ENCODE measurements at regions not wholly inside any gene's neighbourhood (a gene's known extent, or its start where the extent isn't known, plus 50 kb on each side); places are given as distances from the start of the nearest gene placed in this dataset.

DNA sequence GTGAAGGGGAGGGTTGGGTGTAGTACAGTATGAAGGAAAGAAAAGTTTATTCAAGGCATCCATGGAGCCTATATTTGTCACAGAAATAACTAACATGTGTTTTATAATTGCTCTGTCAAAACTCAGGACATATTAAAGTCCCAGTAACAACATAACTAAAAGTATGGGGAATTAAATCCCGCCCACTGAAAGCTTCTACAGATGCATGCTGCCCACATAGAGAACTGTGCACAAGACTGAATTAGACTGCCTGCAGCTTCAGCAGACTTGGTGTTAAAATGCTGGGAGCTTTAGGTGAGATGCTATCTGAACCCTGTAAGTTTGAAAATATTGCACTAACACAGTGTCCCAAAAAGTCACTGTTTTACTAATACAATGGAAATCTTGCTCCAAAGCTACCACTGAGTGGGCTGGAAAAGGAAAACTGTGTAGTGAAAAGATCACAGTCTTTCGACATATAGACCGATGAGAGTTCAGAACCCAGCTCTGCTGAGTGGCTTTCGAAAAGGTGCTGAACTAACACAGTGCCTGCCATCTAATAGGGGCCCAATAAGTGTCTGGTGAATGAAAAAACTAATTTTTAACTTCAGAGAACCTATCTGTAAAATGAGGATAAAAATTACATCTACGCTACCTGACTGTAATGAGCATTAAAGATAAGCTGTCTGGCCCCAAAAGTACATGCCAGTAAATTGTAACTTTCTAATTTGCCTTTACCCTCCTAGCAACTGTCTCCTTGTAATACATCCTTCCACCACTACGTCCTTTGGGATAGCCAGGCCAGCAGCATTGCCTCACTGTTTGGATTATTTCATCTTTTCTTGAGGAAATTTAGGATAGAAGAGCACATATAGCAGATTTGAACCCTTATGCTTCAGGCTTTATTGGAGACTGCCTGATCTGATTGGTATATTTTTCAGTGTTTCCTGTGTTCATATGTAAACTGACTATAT is 237.6 kb downstream of the BCAT1 start:
- Histone ChIP-seq H3K27me3 (no peaks in the 10 kb centered on the region), H3K4me1 (ENCODE audit: control insufficient read depth in 1 of 2, insufficient read depth in 1 of 2, low read depth in 1 of 2, low read length in 1 of 2) (no peaks in the 10 kb centered on the region), H3K4me3 (ENCODE audit: low read depth in 1 of 2, low read length in 1 of 2) (no peak overlapping the region), H3K36me3 (no peaks in the 10 kb centered on the region), H3K9me3 (no peaks in the 10 kb centered on the region), H3K27ac (no peak overlapping the region)
- TF ChIP-seq, protein P1, sequence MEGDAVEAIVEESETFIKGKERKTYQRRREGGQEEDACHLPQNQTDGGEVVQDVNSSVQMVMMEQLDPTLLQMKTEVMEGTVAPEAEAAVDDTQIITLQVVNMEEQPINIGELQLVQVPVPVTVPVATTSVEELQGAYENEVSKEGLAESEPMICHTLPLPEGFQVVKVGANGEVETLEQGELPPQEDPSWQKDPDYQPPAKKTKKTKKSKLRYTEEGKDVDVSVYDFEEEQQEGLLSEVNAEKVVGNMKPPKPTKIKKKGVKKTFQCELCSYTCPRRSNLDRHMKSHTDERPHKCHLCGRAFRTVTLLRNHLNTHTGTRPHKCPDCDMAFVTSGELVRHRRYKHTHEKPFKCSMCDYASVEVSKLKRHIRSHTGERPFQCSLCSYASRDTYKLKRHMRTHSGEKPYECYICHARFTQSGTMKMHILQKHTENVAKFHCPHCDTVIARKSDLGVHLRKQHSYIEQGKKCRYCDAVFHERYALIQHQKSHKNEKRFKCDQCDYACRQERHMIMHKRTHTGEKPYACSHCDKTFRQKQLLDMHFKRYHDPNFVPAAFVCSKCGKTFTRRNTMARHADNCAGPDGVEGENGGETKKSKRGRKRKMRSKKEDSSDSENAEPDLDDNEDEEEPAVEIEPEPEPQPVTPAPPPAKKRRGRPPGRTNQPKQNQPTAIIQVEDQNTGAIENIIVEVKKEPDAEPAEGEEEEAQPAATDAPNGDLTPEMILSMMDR (IDR thresholded peaks at IDR 0.05), result no peak

DNA sequence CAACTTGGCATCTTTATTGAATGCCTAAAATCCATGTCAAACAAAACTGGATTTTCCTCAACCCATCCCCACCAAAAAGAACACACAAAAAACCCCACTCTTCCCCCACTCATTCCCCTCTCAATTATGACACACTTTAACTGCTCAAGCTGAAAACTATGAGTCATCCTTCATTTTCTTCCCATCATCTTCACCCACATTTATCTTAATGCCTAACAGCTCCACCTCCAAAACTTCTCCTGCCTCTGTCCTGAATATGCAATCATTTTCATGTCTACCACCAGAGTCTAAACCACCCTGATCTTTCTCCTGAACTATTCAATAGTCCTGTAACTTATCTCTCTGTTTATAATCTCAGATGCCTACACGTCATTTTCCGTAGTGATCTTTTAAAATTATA is 239.7 kb downstream of the BCAT1 start:
- no peak overlapping the region for H3K4me3 ChIP-seq (ENCODE audit: low read depth in 1 of 2, low read length in 1 of 2)
- H3K27me3 ChIP-seq, result no peaks in the 10 kb centered on the region
- no peaks in the 10 kb centered on the region for H3K9me3 ChIP-seq
- TF ChIP-seq, protein P1 (IDR thresholded peaks at IDR 0.05), result no peak
- H3K27ac ChIP-seq, result no peak overlapping the region
- H3K4me1 ChIP-seq (ENCODE audit: control insufficient read depth in 1 of 2, insufficient read depth in 1 of 2, low read depth in 1 of 2, low read length in 1 of 2), result no peaks in the 10 kb centered on the region
- H3K36me3 ChIP-seq, result no peaks in the 10 kb centered on the region

DNA sequence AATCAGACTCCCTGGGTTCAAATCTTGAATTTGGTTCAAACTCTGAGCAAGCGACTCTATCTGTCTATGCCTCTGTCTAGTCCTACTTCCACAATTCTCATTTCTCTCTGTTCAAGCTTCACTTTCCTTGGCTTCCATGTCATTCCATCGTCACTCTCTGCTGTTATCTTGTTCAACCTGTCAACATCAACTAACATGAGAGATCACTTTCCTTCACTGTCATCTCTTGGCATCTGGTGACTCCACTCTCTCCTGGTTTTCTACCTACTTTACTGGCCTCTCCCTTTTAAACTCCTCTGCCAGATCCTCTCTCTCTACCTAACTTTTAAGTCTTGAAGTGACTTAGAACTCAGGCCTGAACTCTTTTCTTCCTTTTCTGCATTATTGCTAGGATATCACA is 240.2 kb downstream of the BCAT1 start:
- no peaks in the 10 kb centered on the region for H3K9me3 ChIP-seq
- H3K4me3 ChIP-seq (ENCODE audit: low read depth in 1 of 2, low read length in 1 of 2), result no peak overlapping the region
- H3K36me3 ChIP-seq, result no peaks in the 10 kb centered on the region
- H3K27me3 ChIP-seq, result no peaks in the 10 kb centered on the region
- no peak overlapping the region for H3K27ac ChIP-seq
- TF ChIP-seq, protein P1 (IDR thresholded peaks at IDR 0.05), result no peak
- no peaks in the 10 kb centered on the region for H3K4me1 ChIP-seq (ENCODE audit: control insufficient read depth in 1 of 2, insufficient read depth in 1 of 2, low read depth in 1 of 2, low read length in 1 of 2)

DNA sequence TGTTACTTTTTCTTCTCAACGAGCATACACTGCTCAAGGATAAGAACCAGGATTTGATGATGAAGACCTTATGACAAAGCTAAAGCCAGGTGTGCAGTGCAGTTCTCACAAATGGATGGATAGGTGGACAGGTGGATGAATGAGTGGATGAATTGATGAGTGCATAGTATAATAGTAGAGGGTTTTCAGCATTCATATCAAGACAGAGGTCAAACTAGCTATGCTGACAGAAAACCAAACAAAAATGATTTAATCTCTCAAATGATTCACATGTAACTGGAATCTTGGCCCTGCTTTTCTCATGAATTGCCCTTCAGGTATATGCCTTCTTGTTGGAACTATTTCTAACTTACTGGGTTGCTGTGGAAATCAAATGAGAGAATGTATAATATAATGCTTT is 240.9 kb downstream of the BCAT1 start:
- Histone ChIP-seq H3K9me3 (no peaks in the 10 kb centered on the region), H3K4me3 (ENCODE audit: low read depth in 1 of 2, low read length in 1 of 2) (no peak overlapping the region), H3K27me3 (no peaks in the 10 kb centered on the region), H3K4me1 (ENCODE audit: control insufficient read depth in 1 of 2, insufficient read depth in 1 of 2, low read depth in 1 of 2, low read length in 1 of 2) (no peaks in the 10 kb centered on the region), H3K27ac (no peak overlapping the region), H3K36me3 (no peaks in the 10 kb centered on the region)
- TF ChIP-seq, protein P1 (IDR thresholded peaks at IDR 0.05), result no peak

DNA sequence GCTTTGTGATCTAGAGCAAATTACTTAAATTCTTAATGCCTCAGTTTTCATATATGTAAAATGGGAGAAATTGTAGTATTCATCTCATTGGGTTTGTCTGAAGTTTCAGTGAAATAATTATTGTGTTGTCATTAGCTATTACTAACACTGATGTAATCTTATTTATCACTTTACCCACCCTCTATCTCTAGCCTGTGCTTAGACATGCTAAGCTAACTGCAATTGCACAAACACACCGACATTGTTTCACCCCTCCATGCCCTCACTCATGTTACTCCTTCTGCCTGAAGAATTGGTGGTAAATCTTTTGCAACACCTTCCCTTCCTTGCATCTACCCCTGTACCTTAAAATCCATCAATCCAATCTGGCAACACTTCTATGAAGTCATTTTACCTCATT is 241.6 kb downstream of the BCAT1 start:
- Histone ChIP-seq H3K4me1 (ENCODE audit: control insufficient read depth in 1 of 2, insufficient read depth in 1 of 2, low read depth in 1 of 2, low read length in 1 of 2) (no peaks in the 10 kb centered on the region), H3K9me3 (no peaks in the 10 kb centered on the region), H3K4me3 (ENCODE audit: low read depth in 1 of 2, low read length in 1 of 2) (no peak overlapping the region), H3K27ac (no peak overlapping the region), H3K27me3 (no peaks in the 10 kb centered on the region), H3K36me3 (no peaks in the 10 kb centered on the region)
- TF ChIP-seq, protein P1 (IDR thresholded peaks at IDR 0.05), result no peak
